ENCODE measurements at regions not wholly inside any gene's neighbourhood (a gene's known extent, or its start where the extent isn't known, plus 50 kb on each side); places are given as distances from the start of the nearest gene placed in this dataset.

DNA sequence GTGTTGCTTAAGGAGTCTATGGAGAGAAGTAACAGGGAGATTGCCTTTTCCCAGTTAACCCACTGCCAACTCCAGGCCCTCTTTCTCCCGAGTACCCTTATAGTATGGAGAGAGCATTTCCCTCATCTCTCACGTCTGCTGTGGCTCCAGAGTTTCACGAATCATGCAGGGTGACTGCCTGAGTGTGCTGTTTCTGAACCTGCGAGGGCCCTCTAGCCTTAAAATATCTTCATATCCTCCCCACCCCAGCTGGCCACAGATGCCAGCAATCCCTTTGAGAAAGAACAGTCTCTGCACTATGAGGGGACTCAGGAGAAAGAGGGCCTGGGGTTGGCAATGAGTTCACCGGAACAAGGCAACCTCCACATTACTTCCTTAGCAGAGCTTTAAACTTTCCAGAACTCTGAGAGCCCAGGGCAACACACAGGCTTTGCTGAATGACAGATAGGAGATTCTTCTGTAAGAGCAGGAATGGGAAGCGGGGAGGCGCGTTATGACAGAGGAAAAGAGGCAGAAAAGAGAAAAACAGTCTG, 81.6 kb upstream of the ANKH start:
- no peak for DNase-seq
- no peaks in the 10 kb centered on the region for H3K9me3 Mint-ChIP-seq
- no peaks in the 10 kb centered on the region for H3K36me3 Mint-ChIP-seq
- no peaks in the 10 kb centered on the region for H3K4me1 Mint-ChIP-seq
- CTCF ChIA-PET = no interaction called here
- no peak overlapping the region for H3K27ac Mint-ChIP-seq
- H3K27me3 Mint-ChIP-seq = peaks cover 17% of the 10 kb centered on the region
- no peak overlapping the region for H3K4me3 Mint-ChIP-seq

DNA sequence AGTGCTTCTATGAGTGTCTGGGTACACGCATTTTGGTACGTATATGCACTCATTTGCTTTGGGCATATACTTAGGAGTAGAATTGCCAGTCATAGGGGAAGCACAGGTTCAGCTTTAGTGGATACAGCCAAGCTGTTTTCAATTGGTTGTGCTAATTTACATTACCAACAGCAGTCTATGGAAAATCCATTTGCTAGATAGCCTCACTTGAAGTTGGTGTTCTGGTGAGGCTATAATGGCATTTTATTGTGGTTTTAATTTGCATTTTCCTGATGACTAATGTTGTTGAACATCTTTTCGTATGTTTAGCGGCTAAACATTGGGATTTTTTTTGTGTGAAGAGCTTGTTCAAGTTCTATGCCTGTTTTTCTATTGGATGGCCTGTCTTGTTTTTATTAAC, 76.8 kb upstream of the ANKH start:
- peaks cover 9% of the 10 kb centered on the region for H3K27me3 Mint-ChIP-seq
- H3K9me3 Mint-ChIP-seq = no peaks in the 10 kb centered on the region
- DNase-seq = no peak
- CTCF ChIA-PET = interaction anchor here (1.1 to 2.1 kb wide), 3 partner anchors 9 to 221 kb away, joined by 3 to 8 read pairs (median 8); no protein-coding TSS in a partner anchor
- no peak overlapping the region for H3K27ac Mint-ChIP-seq
- no peak overlapping the region for H3K4me3 Mint-ChIP-seq
- H3K36me3 Mint-ChIP-seq = no peaks in the 10 kb centered on the region
- H3K4me1 Mint-ChIP-seq = peaks cover 5% of the 10 kb centered on the region

DNA sequence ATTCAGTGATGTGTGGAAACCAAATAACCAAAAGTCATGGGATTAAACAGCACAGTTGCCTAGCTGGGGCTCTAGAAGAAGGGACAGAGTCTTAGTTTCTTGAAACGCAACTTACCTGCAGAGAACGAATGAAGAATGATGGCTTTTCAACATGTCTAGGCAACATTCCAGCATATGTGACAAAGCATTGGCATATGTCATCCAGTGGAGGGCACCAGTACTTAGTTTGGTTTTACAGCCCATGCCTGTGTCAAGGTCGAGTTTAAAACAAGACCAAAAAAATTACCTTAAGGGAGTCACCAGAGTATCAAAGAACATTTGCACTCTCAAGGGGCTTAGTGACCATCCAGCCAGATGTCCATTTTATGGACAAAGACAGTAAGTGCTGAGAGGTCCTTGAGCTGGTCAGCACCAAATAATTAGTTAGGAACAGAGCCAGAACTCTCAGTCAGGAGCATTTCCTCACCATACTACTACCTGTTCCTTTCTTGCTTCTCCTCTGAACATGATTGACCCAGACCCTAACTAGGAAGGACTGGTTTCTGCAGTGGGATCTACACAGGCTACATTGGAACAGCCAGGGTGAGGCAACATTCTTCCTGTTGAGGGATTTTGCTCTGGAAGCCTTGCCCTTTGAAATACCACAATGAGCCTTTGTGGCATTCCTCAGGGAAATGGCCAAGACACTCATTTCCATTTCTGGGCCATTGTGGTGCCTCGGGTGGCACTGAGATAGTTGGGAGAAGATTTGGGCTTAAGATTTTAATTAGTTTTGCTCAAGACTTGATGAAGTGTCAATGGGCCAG, 75.4 kb upstream of the ANKH start:
- Mint-ChIP-seq H3K4me1 (peaks cover 5% of the 10 kb centered on the region), H3K27ac (no peak overlapping the region), H3K9me3 (no peaks in the 10 kb centered on the region), H3K4me3 (no peak overlapping the region), H3K36me3 (no peaks in the 10 kb centered on the region), H3K27me3 (peaks cover 4% of the 10 kb centered on the region)
- DNase-seq = peak; percentile 46
- CTCF ChIA-PET = interaction anchor here (0.7 to 2.1 kb wide), 8 partner anchors 10 to 221 kb away, joined by 3 to 10 read pairs (median 4); no protein-coding TSS in a partner anchor

DNA sequence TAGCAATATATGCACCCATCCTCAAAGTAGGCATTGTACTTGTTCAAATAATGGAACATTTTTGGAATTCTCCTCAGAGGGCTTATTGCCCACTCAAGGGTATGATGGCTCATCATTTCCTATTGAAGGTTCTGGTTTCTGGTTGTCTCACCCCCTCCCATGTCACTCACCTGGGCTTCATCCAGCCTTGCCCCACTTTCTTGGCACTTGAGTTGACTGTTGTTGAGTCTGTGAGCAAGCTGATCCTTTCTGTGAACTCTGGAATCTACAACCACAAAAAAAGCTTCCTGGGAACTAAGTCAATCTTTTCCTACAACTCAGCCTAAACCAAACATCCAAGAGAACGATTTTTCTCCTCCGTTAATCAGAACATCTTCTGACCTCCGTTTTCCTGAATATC, 73.9 kb upstream of the ANKH start:
- Mint-ChIP-seq H3K4me3 (no peak overlapping the region), H3K9me3 (no peaks in the 10 kb centered on the region), H3K4me1 (peaks cover 5% of the 10 kb centered on the region), H3K36me3 (no peaks in the 10 kb centered on the region), H3K27me3 (peaks cover 4% of the 10 kb centered on the region), H3K27ac (no peak overlapping the region)
- no peak for DNase-seq
- CTCF ChIA-PET = interaction anchor here (0.5 to 0.8 kb wide), 3 partner anchors 12 to 280 kb away, joined by 3 to 5 read pairs (median 3); no protein-coding TSS in a partner anchor

DNA sequence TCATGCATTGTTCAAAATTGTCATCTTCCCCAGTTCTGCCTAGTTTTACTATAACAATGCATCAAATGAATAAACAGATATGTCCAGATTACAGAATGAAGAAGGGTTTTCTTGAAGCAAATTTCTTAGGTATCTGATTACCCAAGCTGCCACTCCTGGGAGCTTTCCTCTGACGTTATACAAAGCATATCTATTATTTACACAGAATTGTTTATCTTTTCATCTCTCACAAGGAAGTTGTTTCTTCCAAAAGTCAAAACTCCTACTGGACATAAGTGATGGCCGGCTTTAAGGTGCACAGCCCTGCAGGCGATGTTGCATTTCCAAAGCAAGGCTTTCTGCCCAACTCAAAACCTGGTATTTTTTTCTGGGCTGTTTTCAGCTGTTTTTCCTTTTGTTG, 73.4 kb upstream of the ANKH start:
- Mint-ChIP-seq H3K36me3 (no peaks in the 10 kb centered on the region), H3K27ac (no peak overlapping the region), H3K4me1 (peaks cover 5% of the 10 kb centered on the region), H3K4me3 (no peak overlapping the region), H3K27me3 (peaks cover 4% of the 10 kb centered on the region), H3K9me3 (no peaks in the 10 kb centered on the region)
- DNase-seq = no peak
- CTCF ChIA-PET = interaction anchor here (0.5 to 0.8 kb wide), 3 partner anchors 12 to 280 kb away, joined by 3 to 5 read pairs (median 3); no protein-coding TSS in a partner anchor

DNA sequence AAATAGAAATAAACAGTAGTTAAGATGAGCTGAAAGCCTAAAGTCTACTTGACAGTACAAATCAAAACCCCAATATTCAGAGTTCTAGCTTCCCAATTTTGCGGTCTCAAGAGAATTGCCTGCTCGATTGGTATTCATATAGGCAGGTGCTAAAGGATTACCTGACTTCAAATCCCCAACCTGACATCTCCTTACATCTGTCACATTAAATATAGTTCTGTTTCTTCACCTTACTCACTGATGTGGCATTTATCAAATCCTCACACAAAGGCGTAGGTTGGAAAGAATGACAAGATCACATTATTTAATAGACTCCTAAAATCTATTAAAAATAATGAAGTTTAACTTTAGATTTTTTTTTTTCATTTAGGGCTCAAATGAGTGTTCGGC, 72.8 kb upstream of the ANKH start:
- no peak overlapping the region for H3K27ac Mint-ChIP-seq
- no peaks in the 10 kb centered on the region for H3K9me3 Mint-ChIP-seq
- peaks cover 5% of the 10 kb centered on the region for H3K4me1 Mint-ChIP-seq
- peaks cover 4% of the 10 kb centered on the region for H3K27me3 Mint-ChIP-seq
- H3K4me3 Mint-ChIP-seq = no peak overlapping the region
- H3K36me3 Mint-ChIP-seq = no peaks in the 10 kb centered on the region
- CTCF ChIA-PET = interaction anchor here (0.8 kb wide), 1 partner anchor 59 kb away, joined by 5 read pairs; no protein-coding TSS in a partner anchor
- DNase-seq = no peak

DNA sequence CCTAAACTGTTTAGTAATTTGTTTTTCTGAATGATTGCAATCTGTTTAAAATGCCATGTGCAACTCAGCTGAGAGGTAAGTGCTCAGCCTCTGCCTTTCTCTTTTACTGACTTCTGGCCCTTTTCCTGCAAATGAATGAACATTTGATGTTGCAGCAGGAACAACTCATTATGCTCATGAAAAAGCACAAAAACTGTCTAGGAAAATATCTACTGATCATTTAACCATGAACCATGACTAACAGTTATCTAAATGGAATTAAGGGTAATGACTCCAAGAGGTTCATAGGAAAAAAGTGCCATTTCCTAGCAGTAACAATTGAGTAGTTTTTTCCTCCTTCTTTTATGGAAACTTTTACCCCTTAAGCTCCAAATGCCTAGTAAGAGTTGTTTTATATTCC, 70.6 kb upstream of the ANKH start:
- peaks cover 5% of the 10 kb centered on the region for H3K4me1 Mint-ChIP-seq
- H3K36me3 Mint-ChIP-seq = no peaks in the 10 kb centered on the region
- CTCF ChIA-PET = interaction anchor here (0.7 to 1.6 kb wide), 2 partner anchors 60 to 61 kb away, joined by 3 to 5 read pairs; no protein-coding TSS in a partner anchor
- H3K9me3 Mint-ChIP-seq = no peaks in the 10 kb centered on the region
- no peak overlapping the region for H3K27ac Mint-ChIP-seq
- no peak for DNase-seq
- H3K4me3 Mint-ChIP-seq = no peak overlapping the region
- no peaks in the 10 kb centered on the region for H3K27me3 Mint-ChIP-seq

DNA sequence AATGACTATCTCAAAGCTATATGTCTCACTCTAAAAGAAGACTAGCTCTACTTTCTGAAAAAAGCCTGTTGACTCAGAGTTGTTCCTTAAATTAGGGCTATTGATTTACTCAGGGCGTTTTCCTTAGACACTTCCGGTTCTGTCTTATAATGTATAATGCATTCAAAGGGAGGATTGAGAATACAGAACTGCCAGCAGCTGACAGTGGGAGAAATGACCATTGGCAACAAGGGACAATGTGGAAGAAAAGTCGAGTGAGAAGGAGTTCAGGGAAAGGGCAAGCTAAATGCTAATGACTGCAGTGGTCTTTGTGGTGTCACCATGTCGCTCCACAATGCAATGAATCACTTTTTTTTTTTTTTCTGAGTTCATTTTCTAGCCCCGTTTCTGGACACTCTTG, 65.7 kb upstream of the ANKH start:
- CTCF ChIA-PET = no interaction called here

DNA sequence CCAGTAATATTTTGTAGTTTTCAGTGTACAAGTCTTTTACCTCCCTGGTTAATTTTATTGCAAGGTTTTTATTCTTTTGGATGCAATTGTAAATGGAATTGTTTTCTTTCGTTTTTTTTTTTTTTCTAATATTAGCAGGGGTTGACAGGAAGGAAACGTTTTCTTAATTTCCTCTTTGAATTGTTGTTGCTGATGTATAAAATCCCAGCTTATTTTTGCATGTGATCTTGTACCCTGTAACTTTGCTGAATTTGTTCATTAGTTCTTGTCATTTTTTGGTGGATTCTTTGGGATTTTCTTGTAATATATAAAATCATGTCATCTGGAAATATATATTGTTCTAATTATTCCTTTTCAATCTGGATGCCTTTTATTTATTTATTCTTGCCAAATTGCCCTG, 65.0 kb upstream of the ANKH start:
- Mint-ChIP-seq H3K27me3 (peaks cover 9% of the 10 kb centered on the region), H3K4me3 (no peak overlapping the region), H3K4me1 (no peaks in the 10 kb centered on the region), H3K9me3 (no peaks in the 10 kb centered on the region), H3K36me3 (no peaks in the 10 kb centered on the region), H3K27ac (no peak overlapping the region)
- no peak for DNase-seq
- CTCF ChIA-PET = no interaction called here

More for the DNA sequence above, 65.7 kb upstream of the ANKH start:
- no peaks in the 10 kb centered on the region for H3K9me3 Mint-ChIP-seq
- no peak overlapping the region for H3K4me3 Mint-ChIP-seq
- peaks cover 9% of the 10 kb centered on the region for H3K27me3 Mint-ChIP-seq
- DNase-seq = no peak
- H3K36me3 Mint-ChIP-seq = no peaks in the 10 kb centered on the region
- H3K27ac Mint-ChIP-seq = no peak overlapping the region
- no peaks in the 10 kb centered on the region for H3K4me1 Mint-ChIP-seq

DNA sequence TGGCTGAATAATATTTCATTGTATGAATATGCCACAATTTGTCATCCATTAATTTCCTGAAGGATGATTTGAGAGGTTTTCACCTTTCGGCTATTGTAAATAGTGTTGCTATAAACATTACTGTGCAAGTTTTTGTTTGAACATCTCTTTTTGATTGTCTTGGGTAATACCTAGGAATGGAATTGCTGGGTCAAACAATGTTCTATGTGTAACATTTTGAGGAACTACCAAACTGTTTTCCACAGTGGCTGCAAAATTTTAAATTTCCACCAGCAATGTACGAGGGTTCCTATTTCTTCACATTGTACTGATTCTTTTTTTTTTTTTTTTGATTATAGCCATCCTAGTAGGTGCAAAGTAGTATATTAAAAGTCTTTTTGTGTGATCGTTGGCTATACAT, 63.8 kb upstream of the ANKH start:
- DNase-seq = no peak
- Mint-ChIP-seq H3K27ac (no peak overlapping the region), H3K4me1 (no peaks in the 10 kb centered on the region), H3K9me3 (no peaks in the 10 kb centered on the region), H3K4me3 (no peak overlapping the region), H3K36me3 (no peaks in the 10 kb centered on the region), H3K27me3 (peaks cover 9% of the 10 kb centered on the region)
- CTCF ChIA-PET = no interaction called here

DNA sequence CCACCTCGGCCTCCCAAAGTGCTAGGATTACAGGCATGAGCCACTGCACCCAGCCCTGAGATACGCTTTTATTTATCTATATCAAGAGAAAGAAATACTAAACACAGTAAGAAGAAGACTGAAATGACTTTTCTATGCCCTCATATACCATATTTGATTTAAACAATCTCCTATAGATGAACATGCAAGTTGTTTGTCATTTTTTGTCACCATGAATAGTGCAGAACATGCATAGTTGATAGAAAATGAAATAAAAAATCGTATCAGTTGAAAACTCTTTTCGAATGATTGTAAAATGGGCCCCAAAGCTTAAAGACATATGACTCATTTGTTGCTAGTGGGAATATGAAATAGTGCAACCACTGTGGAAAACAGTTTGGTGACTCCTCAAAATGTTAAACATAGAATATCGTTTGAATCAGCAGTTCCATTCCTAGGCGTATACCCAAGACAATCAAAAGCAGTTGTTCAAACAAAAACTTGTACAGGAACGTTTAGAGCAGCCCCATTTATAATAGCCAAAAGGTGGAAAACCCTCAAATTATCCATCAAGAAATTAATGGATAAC, 61.4 kb upstream of the ANKH start:
- Mint-ChIP-seq H3K27ac (no peak overlapping the region), H3K36me3 (no peaks in the 10 kb centered on the region), H3K4me1 (no peaks in the 10 kb centered on the region), H3K9me3 (no peaks in the 10 kb centered on the region), H3K27me3 (peaks cover 9% of the 10 kb centered on the region), H3K4me3 (no peak overlapping the region)
- no peak for DNase-seq
- CTCF ChIA-PET = no interaction called here

DNA sequence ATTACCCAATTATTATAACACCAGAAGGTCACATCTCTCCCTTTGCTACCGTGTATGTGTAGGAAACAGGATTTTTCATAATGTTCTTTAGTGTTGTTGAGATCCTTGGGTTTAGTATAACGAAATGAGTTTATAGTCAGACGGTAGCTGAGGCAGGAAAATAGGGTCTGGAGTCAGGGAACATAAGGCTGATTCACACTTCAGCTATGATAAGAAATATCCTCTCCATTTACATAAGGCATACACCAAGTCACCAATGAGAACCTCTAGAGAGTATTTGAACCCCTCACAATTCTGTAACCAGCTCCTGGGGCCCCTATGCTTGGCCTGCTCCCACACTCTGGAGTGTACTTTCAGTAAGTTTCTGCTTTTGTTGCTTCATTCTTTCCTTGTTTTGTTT, 58.9 kb upstream of the ANKH start:
- no peak overlapping the region for H3K4me3 Mint-ChIP-seq
- no peak overlapping the region for H3K27ac Mint-ChIP-seq
- H3K4me1 Mint-ChIP-seq = peaks cover 17% of the 10 kb centered on the region
- no peak for DNase-seq
- CTCF ChIA-PET = no interaction called here
- H3K9me3 Mint-ChIP-seq = no peaks in the 10 kb centered on the region
- H3K27me3 Mint-ChIP-seq = peaks cover 4% of the 10 kb centered on the region
- no peaks in the 10 kb centered on the region for H3K36me3 Mint-ChIP-seq

DNA sequence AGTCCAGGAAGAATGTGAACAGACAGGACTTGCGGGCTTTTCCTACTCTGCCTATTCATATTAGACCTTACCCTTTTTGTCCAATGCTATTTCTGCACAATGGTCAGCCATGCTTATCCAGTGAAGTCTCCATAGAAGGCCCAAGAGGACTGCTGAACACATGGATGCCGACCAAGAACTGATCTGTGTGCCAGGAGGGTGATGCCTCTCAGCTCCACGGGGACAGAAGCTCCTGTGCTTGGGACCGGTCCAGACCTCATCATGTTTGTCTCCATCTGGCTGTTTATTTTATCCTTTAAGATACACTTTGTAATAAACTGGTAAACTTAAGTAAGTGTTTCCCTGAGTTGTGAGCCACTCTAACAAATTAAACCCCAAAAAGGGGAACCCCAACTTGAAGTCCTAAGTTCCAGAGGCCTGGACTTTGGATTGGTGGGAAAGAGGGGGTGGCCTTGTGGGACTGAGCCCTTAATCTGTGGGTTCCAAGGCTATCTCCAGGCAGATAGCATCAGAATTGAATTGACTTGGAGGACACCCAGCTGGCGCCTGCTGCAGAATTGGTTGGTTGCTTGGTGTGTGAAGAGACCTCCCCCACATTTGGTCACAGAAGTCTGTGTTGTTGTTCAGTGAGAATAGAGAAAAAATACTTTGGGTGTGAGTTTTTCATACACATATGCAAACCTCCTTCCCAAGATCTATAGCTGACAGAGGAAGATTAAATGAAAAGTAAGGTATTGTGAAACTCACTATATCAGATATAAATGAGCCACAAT, 57.9 kb upstream of the ANKH start:
- no peak overlapping the region for H3K4me3 Mint-ChIP-seq
- CTCF ChIA-PET = no interaction called here
- peaks cover 26% of the 10 kb centered on the region for H3K4me1 Mint-ChIP-seq
- no peak for DNase-seq
- no peak overlapping the region for H3K27ac Mint-ChIP-seq
- H3K27me3 Mint-ChIP-seq = peaks cover under 1% of the 10 kb centered on the region
- H3K36me3 Mint-ChIP-seq = no peaks in the 10 kb centered on the region
- no peaks in the 10 kb centered on the region for H3K9me3 Mint-ChIP-seq

DNA sequence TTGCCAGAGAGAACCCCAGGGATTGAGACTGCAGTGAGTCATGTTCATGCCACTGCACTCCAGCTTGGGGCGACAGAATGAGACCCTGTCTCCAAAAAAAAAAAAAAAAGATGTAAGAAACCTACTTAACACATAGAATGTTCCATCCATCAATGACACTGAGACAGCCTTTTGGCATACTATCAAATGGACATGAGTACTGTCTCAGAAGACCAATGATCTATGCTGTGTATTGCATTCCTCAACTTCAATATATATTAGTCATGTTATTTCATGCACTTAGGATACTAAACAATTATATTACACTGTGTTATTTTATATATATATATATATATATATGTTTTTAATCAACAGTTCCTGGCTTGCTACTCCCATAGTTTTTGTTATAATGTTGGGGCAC, 57.1 kb upstream of the ANKH start:
- no peak overlapping the region for H3K4me3 Mint-ChIP-seq
- peaks cover 5% of the 10 kb centered on the region for H3K27me3 Mint-ChIP-seq
- no peak overlapping the region for H3K27ac Mint-ChIP-seq
- peaks cover 28% of the 10 kb centered on the region for H3K4me1 Mint-ChIP-seq
- H3K9me3 Mint-ChIP-seq = no peaks in the 10 kb centered on the region
- DNase-seq = no peak
- H3K36me3 Mint-ChIP-seq = no peaks in the 10 kb centered on the region
- CTCF ChIA-PET = no interaction called here
